MV-4-11 (cell line): ENCODE measurements at regions not wholly inside any gene's neighbourhood (a gene's known extent, or its start where the extent isn't known, plus 50 kb on each side); places are given as distances from the start of the nearest gene placed in this dataset.

Experiments used
- DNase-seq: peaks from one replicate; lab custom pipeline; 2025; lab: John Stamatoyannopoulos, UW

GRCh38 chr6:134453792-134454510 is 136.0 kb upstream of the SGK1 start:
- DNase-seq: no peak

- DNase-seq: no peak
Measured at GRCh38 chr6:134452906-134453305, 135.0 kb upstream of the SGK1 start.

GRCh38 chr6:134451529-134451928 is 133.6 kb upstream of the SGK1 start:
- DNase-seq: no peak

- DNase-seq: no peak
Measured at GRCh38 chr6:134449781-134450180, 131.9 kb upstream of the SGK1 start.

GRCh38 chr6:134449004-134449403 is 131.1 kb upstream of the SGK1 start:
- DNase-seq: no peak

- peak; percentile 29 for DNase-seq
Measured at GRCh38 chr6:134447883-134448387, 130.0 kb upstream of the SGK1 start.

- no peak for DNase-seq
Measured at GRCh38 chr6:134447423-134447822, 129.5 kb upstream of the SGK1 start.

GRCh38 chr6:134446896-134447295 is 129.0 kb upstream of the SGK1 start:
- no peak for DNase-seq

- no peak for DNase-seq
Measured at GRCh38 chr6:134446218-134446848, 128.4 kb upstream of the SGK1 start.

GRCh38 chr6:134443009-134443408 is 125.1 kb upstream of the SGK1 start:
- no peak for DNase-seq

GRCh38 chr6:134442073-134442472 is 124.2 kb upstream of the SGK1 start:
- DNase-seq: no peak

GRCh38 chr6:134438837-134439236 is 120.9 kb upstream of the SGK1 start:
- no peak for DNase-seq

GRCh38 chr6:134437376-134437775 is 119.5 kb upstream of the SGK1 start:
- peak; percentile 83 for DNase-seq

- peak; percentile 79 for DNase-seq
Measured at GRCh38 chr6:134436950-134437349, 119.0 kb upstream of the SGK1 start.

GRCh38 chr6:134436281-134436815 is 118.4 kb upstream of the SGK1 start:
- peak; percentile 74 for DNase-seq

GRCh38 chr6:134435814-134436280 is 117.9 kb upstream of the SGK1 start:
- no peak for DNase-seq

GRCh38 chr6:134434019-134434942 is 116.4 kb upstream of the SGK1 start:
- DNase-seq: no peak

- DNase-seq: no peak
Measured at GRCh38 chr6:134432036-134432435, 114.1 kb upstream of the SGK1 start.

GRCh38 chr6:134431421-134431859 is 113.5 kb upstream of the SGK1 start:
- no peak for DNase-seq

GRCh38 chr6:134429861-134430380 is 112.0 kb upstream of the SGK1 start:
- DNase-seq: no peak

- no peak for DNase-seq
Measured at GRCh38 chr6:134427721-134428120, 109.8 kb upstream of the SGK1 start.

- DNase-seq: no peak
Measured at GRCh38 chr6:134426623-134427022, 108.7 kb upstream of the SGK1 start.
